HEK293 (cell line): ENCODE measurements at regions not wholly inside any gene's neighbourhood (a gene's known extent, or its start where the extent isn't known, plus 50 kb on each side); places are given as distances from the start of the nearest gene placed in this dataset.

ENCODE experiments used
- BCL11A ChIP-seq: fragments of 450-650 bp; formaldehyde crosslinking; IDR thresholded peaks from 2 replicates; pipeline ENCODE4 v1.5.1; 2016; ENCODE audit warnings: low read depth, missing biosample characterization, missing genetic modification characterization
- EGR2 ChIP-seq: fragments of 450-650 bp; formaldehyde crosslinking; IDR thresholded peaks from 2 replicates; pipeline ENCODE4 v1.5.1; 2016; ENCODE audit warnings: low read depth, missing biosample characterization, missing genetic modification characterization
- GLI4 ChIP-seq: fragments of 450-650 bp; formaldehyde crosslinking; IDR thresholded peaks from 2 replicates; pipeline ENCODE4 v1.5.1; 2016; ENCODE audit warnings: missing biosample characterization, missing genetic modification characterization
- GLIS1 ChIP-seq: fragments of 450-650 bp; formaldehyde crosslinking; IDR thresholded peaks from 2 replicates; pipeline ENCODE4 v1.5.1; 2016; ENCODE audit warnings: missing biosample characterization, missing genetic modification characterization
- HOXA7 ChIP-seq: sonication (generic); formaldehyde crosslinking; IDR thresholded peaks from 2 replicates; pipeline ENCODE4 v1.8.1; 2022; ENCODE audit warnings: missing genetic modification reagents, borderline replicate concordance
- MZF1 ChIP-seq: fragments of 450-650 bp; formaldehyde crosslinking; IDR thresholded peaks from 2 replicates; pipeline ENCODE4 v1.5.1; 2017; ENCODE audit warnings: missing biosample characterization, missing genetic modification characterization, borderline replicate concordance
- SALL2 ChIP-seq: fragments of 450-650 bp; formaldehyde crosslinking; IDR thresholded peaks from 2 replicates; pipeline ENCODE4 v1.5.0; 2017; ENCODE audit warnings: missing biosample characterization, mild to moderate bottlenecking, missing genetic modification characterization, borderline replicate concordance
- SCRT1 ChIP-seq: fragments of 450-650 bp; formaldehyde crosslinking; IDR thresholded peaks from 2 replicates; pipeline ENCODE4 v1.5.1; 2016; ENCODE audit warnings: missing biosample characterization, missing genetic modification characterization, borderline replicate concordance
- YY2 ChIP-seq: fragments of 450-650 bp; formaldehyde crosslinking; IDR thresholded peaks from 2 replicates; pipeline ENCODE4 v1.5.1; 2016; ENCODE audit warnings: missing biosample characterization, missing genetic modification characterization
- ZBTB1 ChIP-seq: fragments of 450-650 bp; formaldehyde crosslinking; IDR thresholded peaks from 2 replicates; pipeline ENCODE4 v1.5.1; 2016; ENCODE audit warnings: missing biosample characterization, missing genetic modification characterization
- ZBTB17 ChIP-seq: fragments of 450-650 bp; formaldehyde crosslinking; IDR thresholded peaks from 2 replicates; pipeline ENCODE4 v1.5.1; 2016; ENCODE audit warnings: missing biosample characterization, missing genetic modification characterization
- ZEB2 ChIP-seq: fragments of 450-650 bp; formaldehyde crosslinking; IDR thresholded peaks from 2 replicates; pipeline ENCODE4 v1.5.1; 2016; ENCODE audit warnings: missing biosample characterization, missing genetic modification characterization
- ZNF138 ChIP-seq: fragments of 450-650 bp; formaldehyde crosslinking; IDR thresholded peaks from 2 replicates; pipeline ENCODE4 v1.5.1; 2016; ENCODE audit warnings: missing biosample characterization, missing genetic modification characterization, borderline replicate concordance
- ZNF174 ChIP-seq: fragments of 450-650 bp; formaldehyde crosslinking; IDR thresholded peaks from 2 replicates; pipeline ENCODE4 v1.5.0; 2017; ENCODE audit warnings: missing biosample characterization, mild to moderate bottlenecking, missing genetic modification characterization
- ZNF184 ChIP-seq: fragments of 450-650 bp; IDR thresholded peaks from 2 replicates; pipeline ENCODE4 v1.5.1; 2018; ENCODE audit warnings: missing biosample characterization, mild to moderate bottlenecking, missing genetic modification characterization
- ZNF211 ChIP-seq: fragments of 450-650 bp; formaldehyde crosslinking; IDR thresholded peaks from 2 replicates; pipeline ENCODE4 v1.5.1; 2016; ENCODE audit warnings: low read depth, missing biosample characterization, missing genetic modification characterization
- ZNF221 ChIP-seq: fragments of 450-650 bp; formaldehyde crosslinking; IDR thresholded peaks from 2 replicates; pipeline ENCODE4 v1.5.1; 2017; ENCODE audit warnings: missing biosample characterization, missing genetic modification characterization, borderline replicate concordance
- ZNF350 ChIP-seq: fragments of 450-650 bp; formaldehyde crosslinking; IDR thresholded peaks from 2 replicates; pipeline ENCODE4 v1.5.0; 2017; ENCODE audit warnings: missing biosample characterization, mild to moderate bottlenecking, missing genetic modification characterization
- ZNF366 ChIP-seq: fragments of 450-650 bp; formaldehyde crosslinking; conservative IDR thresholded peaks from 2 replicates; pipeline ENCODE4 v1.5.1; 2016; ENCODE audit warnings: missing biosample characterization, missing genetic modification characterization
- ZNF544 ChIP-seq: fragments of 450-650 bp; formaldehyde crosslinking; IDR thresholded peaks from 2 replicates; pipeline ENCODE4 v1.5.0; 2017; ENCODE audit warnings: missing biosample characterization, missing genetic modification characterization
- ZNF585B ChIP-seq: fragments of 450-650 bp; formaldehyde crosslinking; IDR thresholded peaks from 2 replicates; pipeline ENCODE4 v1.5.1; 2016; ENCODE audit warnings: missing biosample characterization, missing genetic modification characterization
- ZNF658 ChIP-seq: fragments of 450-650 bp; formaldehyde crosslinking; IDR thresholded peaks from 2 replicates; pipeline ENCODE4; 2016; ENCODE audit warnings: missing biosample characterization, missing genetic modification characterization
- ZNF660 ChIP-seq: fragments of 450-650 bp; IDR thresholded peaks from 2 replicates; pipeline ENCODE4 v1.5.1; 2018; ENCODE audit warnings: missing biosample characterization, mild to moderate bottlenecking, missing genetic modification characterization
- ZNF670 ChIP-seq: fragments of 450-650 bp; formaldehyde crosslinking; IDR thresholded peaks from 2 replicates; pipeline ENCODE4 v1.5.1; 2016; ENCODE audit warnings: missing biosample characterization, missing genetic modification characterization, low read depth
- ZNF76 ChIP-seq: fragments of 450-650 bp; formaldehyde crosslinking; IDR thresholded peaks from 2 replicates; pipeline ENCODE4; 2016; ENCODE audit warnings: low read depth, missing biosample characterization, missing genetic modification characterization, borderline replicate concordance
- ZNF768 ChIP-seq: fragments of 450-650 bp; formaldehyde crosslinking; IDR thresholded peaks from 2 replicates; pipeline ENCODE4 v1.5.1; 2018; ENCODE audit warnings: missing biosample characterization, mild to moderate bottlenecking, missing genetic modification characterization
- ZNF791 ChIP-seq: fragments of 450-650 bp; formaldehyde crosslinking; IDR thresholded peaks from 2 replicates; pipeline ENCODE4 v1.5.1; 2016; ENCODE audit warnings: missing biosample characterization, missing genetic modification characterization
- TF ChIP-seq, protein P1 (sequence below): fragments of 450-650 bp; formaldehyde crosslinking; conservative IDR thresholded peaks from 2 replicates; pipeline ENCODE4 v1.5.1; 2016; ENCODE audit warnings: low read depth, missing biosample characterization, missing genetic modification characterization
- TF ChIP-seq, protein P2 (sequence below): fragments of 450-650 bp; formaldehyde crosslinking; IDR thresholded peaks from 2 replicates; pipeline ENCODE4 v1.5.0; 2017; ENCODE audit warnings: missing biosample characterization, missing genetic modification characterization, borderline replicate concordance
- TF ChIP-seq, protein P3 (sequence below): fragments of 450-650 bp; formaldehyde crosslinking; IDR thresholded peaks from 2 replicates; pipeline ENCODE4 v1.5.1; 2016; ENCODE audit warnings: missing biosample characterization, missing genetic modification characterization
- TF ChIP-seq, protein P4 (sequence below): fragments of 450-650 bp; IDR thresholded peaks from 2 replicates; pipeline ENCODE4 v1.5.1; 2018; ENCODE audit warnings: missing biosample characterization, mild to moderate bottlenecking, missing genetic modification characterization

DNA sequence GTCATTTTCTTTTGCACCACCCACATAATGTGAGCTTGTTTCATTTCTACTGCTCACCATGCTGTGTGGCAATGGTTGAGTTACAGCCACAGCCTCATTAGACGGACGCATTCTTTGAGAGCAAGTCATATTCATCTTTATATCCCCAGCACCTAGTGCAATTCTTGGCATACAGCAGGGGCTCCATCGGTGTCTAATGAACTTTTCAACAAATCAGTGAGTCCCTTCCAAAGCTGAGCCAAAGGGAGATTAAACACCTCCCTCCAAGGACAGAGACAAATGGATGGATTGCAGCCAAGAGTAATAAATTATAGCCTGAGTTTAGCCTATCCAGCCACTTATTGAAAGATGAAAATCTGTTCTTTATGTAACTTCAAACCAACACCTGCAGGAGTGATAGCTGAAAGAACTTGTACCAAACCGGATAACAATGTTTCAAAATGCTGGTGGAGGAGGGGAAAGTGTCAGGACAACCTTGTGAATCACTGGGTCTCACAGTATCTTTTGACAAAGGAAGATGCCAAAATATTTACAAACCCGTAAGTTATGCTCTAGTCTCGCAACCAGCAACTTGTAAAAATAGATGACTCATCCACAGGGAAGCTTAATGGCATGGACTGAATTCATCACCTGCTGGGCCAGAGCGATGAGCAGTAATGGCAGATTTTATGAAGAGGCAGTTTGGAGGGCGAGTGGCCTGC, 139.0 kb downstream of the PXDC1 start (continued):
- TF ChIP-seq, protein P1, sequence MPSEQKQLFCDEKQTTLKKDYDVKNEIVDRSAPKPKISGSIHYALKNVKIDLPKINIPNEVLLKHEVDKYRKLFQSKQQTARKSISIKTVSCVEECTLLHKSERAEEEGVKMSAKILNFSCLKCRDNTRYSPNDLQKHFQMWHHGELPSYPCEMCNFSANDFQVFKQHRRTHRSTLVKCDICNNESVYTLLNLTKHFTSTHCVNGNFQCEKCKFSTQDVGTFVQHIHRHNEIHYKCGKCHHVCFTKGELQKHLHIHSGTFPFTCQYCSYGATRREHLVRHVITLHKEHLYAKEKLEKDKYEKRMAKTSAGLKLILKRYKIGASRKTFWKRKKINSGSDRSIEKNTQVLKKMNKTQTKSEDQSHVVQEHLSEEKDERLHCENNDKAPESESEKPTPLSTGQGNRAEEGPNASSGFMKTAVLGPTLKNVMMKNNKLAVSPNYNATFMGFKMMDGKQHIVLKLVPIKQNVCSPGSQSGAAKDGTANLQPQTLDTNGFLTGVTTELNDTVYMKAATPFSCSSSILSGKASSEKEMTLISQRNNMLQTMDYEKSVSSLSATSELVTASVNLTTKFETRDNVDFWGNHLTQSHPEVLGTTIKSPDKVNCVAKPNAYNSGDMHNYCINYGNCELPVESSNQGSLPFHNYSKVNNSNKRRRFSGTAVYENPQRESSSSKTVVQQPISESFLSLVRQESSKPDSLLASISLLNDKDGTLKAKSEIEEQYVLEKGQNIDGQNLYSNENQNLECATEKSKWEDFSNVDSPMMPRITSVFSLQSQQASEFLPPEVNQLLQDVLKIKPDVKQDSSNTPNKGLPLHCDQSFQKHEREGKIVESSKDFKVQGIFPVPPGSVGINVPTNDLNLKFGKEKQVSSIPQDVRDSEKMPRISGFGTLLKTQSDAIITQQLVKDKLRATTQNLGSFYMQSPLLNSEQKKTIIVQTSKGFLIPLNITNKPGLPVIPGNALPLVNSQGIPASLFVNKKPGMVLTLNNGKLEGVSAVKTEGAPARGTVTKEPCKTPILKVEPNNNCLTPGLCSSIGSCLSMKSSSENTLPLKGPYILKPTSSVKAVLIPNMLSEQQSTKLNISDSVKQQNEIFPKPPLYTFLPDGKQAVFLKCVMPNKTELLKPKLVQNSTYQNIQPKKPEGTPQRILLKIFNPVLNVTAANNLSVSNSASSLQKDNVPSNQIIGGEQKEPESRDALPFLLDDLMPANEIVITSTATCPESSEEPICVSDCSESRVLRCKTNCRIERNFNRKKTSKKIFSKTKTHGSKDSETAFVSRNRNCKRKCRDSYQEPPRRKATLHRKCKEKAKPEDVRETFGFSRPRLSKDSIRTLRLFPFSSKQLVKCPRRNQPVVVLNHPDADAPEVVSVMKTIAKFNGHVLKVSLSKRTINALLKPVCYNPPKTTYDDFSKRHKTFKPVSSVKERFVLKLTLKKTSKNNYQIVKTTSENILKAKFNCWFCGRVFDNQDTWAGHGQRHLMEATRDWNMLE = peak; percentile 72
- 0 out of 2 replicates have a peak, but pooled peaks have one; percentile 53 for TF ChIP-seq MZF1 (tag by site-specific recombination)
- no peak for TF ChIP-seq GLI4 (tag by site-specific recombination)
- TF ChIP-seq ZNF544 (tag by site-specific recombination) = no peak
- TF ChIP-seq ZNF585B = no peak
- TF ChIP-seq HOXA7 = no peak
- no peak for TF ChIP-seq ZNF138 (tag by site-specific recombination)
- peak; percentile 99 for TF ChIP-seq ZNF366 (tag by site-specific recombination)
- TF ChIP-seq YY2 = peak; percentile 43; the same call in 1 of the 2 replicates
- TF ChIP-seq ZBTB1 (tag by site-specific recombination) = no peak
- peak; percentile 93; the same call in 1 of the 2 replicates for TF ChIP-seq BCL11A
- TF ChIP-seq, protein P2, sequence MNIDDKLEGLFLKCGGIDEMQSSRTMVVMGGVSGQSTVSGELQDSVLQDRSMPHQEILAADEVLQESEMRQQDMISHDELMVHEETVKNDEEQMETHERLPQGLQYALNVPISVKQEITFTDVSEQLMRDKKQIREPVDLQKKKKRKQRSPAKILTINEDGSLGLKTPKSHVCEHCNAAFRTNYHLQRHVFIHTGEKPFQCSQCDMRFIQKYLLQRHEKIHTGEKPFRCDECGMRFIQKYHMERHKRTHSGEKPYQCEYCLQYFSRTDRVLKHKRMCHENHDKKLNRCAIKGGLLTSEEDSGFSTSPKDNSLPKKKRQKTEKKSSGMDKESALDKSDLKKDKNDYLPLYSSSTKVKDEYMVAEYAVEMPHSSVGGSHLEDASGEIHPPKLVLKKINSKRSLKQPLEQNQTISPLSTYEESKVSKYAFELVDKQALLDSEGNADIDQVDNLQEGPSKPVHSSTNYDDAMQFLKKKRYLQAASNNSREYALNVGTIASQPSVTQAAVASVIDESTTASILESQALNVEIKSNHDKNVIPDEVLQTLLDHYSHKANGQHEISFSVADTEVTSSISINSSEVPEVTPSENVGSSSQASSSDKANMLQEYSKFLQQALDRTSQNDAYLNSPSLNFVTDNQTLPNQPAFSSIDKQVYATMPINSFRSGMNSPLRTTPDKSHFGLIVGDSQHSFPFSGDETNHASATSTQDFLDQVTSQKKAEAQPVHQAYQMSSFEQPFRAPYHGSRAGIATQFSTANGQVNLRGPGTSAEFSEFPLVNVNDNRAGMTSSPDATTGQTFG (tag by site-specific recombination) = no peak
- no peak for TF ChIP-seq ZNF184 (tag by site-specific recombination)
- no peak for TF ChIP-seq ZNF350 (tag by site-specific recombination)
- no peak for TF ChIP-seq ZNF660 (tag by site-specific recombination)
- TF ChIP-seq SCRT1 (tag by site-specific recombination) = peak; percentile 23; the same call in 1 of the 2 replicates
- no peak for TF ChIP-seq ZNF174 (tag by site-specific recombination)
- peak; percentile 21; the same call in 1 of the 2 replicates for TF ChIP-seq ZNF76 (tag by site-specific recombination)
- no peak for TF ChIP-seq ZNF211 (tag by site-specific recombination)
- no peak for TF ChIP-seq ZNF791 (tag by site-specific recombination)
- TF ChIP-seq SALL2 (tag by site-specific recombination) = no peak
- no peak for TF ChIP-seq EGR2
- TF ChIP-seq ZNF670 (tag by site-specific recombination) = no peak
- TF ChIP-seq ZBTB17 (tag by site-specific recombination) = peak; percentile 85
- peak; percentile 94 for TF ChIP-seq ZEB2 (tag by site-specific recombination)
- no peak for TF ChIP-seq ZNF658 (tag by site-specific recombination)
- TF ChIP-seq, protein P3, sequence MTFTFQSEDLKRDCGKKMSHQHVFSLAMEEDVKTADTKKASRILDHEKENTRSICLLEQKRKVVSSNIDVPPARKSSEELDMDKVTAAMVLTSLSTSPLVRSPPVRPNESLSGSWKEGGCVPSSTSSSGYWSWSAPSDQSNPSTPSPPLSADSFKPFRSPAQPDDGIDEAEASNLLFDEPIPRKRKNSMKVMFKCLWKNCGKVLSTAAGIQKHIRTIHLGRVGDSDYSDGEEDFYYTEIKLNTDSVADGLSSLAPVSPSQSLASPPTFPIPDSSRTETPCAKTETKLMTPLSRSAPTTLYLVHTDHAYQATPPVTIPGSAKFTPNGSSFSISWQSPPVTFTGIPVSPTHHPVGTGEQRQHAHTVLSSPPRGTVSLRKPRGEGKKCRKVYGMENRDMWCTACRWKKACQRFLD = no peak
- no peak for TF ChIP-seq ZNF221 (tag by site-specific recombination)
- TF ChIP-seq GLIS1 (tag by site-specific recombination) = peak; percentile 32; the same call in 1 of the 2 replicates
- TF ChIP-seq, protein P4, sequence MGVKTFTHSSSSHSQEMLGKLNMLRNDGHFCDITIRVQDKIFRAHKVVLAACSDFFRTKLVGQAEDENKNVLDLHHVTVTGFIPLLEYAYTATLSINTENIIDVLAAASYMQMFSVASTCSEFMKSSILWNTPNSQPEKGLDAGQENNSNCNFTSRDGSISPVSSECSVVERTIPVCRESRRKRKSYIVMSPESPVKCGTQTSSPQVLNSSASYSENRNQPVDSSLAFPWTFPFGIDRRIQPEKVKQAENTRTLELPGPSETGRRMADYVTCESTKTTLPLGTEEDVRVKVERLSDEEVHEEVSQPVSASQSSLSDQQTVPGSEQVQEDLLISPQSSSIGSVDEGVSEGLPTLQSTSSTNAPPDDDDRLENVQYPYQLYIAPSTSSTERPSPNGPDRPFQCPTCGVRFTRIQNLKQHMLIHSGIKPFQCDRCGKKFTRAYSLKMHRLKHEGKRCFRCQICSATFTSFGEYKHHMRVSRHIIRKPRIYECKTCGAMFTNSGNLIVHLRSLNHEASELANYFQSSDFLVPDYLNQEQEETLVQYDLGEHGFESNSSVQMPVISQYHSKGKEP = peak; percentile 78
- TF ChIP-seq ZNF768 = no peak
